H1 (cell line): ENCODE measurements at regions not wholly inside any gene's neighbourhood (a gene's known extent, or its start where the extent isn't known, plus 50 kb on each side); places are given as distances from the start of the nearest gene placed in this dataset.

Experiments
- CTCF ChIA-PET: fragments of 300-600 bp; sonication (Branson Sonifier 250); formaldehyde crosslinking; loops from one replicate; lab custom pipeline; 2021; ENCODE audit not compliant: partially characterized antibody; lab: Charles Lee
- POLR2A ChIA-PET: fragments of 300-600 bp; sonication (Branson Sonifier 250); formaldehyde crosslinking; loops from one replicate; lab custom pipeline; 2021; ENCODE audit warnings: inconsistent platforms; ENCODE audit not compliant: partially characterized antibody; lab: Charles Lee
- DNase-seq, 2 experiments: peaks; one replicate each; pipeline versions ENCODE4 v3.0.0 to v3.0.0-alpha.2; 2010 to 2022; ENCODE audit warnings: low spot score in 2 of 2, low read depth in 1 of 2, mixed read lengths in 1 of 2
- FAIRE-seq: peaks from 2 replicates; lab custom pipeline; 2011; peaks lifted over from hg19 to GRCh38; lab: Jason Lieb, UNC
- H2AFZ ChIP-seq: 2 replicates; pipeline ENCODE4 v1.8.1; 2012; ENCODE audit warnings: low read length, inconsistent platforms
- H2AK5ac ChIP-seq: 2 replicates; pipeline ENCODE4 v1.6.1; 2013; ENCODE audit warnings: low read depth, low read length
- H2BK120ac ChIP-seq: replicated peaks from 2 replicates; pipeline ENCODE3; 2013; ENCODE audit warnings: low read depth, low read length, inconsistent platforms
- H2BK12ac ChIP-seq: 2 replicates; pipeline ENCODE4 v1.6.1; 2013; ENCODE audit warnings: low read depth, low read length
- H2BK15ac ChIP-seq: 2 replicates; pipeline ENCODE4 v1.6.1; 2013; ENCODE audit warnings: low read length
- H2BK20ac ChIP-seq: 2 replicates; pipeline ENCODE4 v1.6.1; 2013; ENCODE audit warnings: low read length
- H2BK5ac ChIP-seq: 2 replicates; pipeline ENCODE4 v1.6.1; 2013; ENCODE audit warnings: low read depth, low read length
- H3K14ac ChIP-seq: 2 replicates; pipeline ENCODE4 v1.6.1; 2013; ENCODE audit warnings: inconsistent platforms; ENCODE audit not compliant: insufficient read length
- H3K18ac ChIP-seq: 2 replicates; pipeline ENCODE4 v1.6.1; 2013; ENCODE audit warnings: low read length; ENCODE audit errors: extremely low read depth
- H3K23ac ChIP-seq: 2 replicates; pipeline ENCODE4 v1.6.1; 2013; ENCODE audit warnings: inconsistent platforms; ENCODE audit not compliant: insufficient read length
- H3K23me2 ChIP-seq: 2 replicates; pipeline ENCODE4 v1.6.1; 2013; ENCODE audit warnings: low read depth, low read length
- H3K27ac ChIP-seq: 2 replicates; pipeline ENCODE4 v1.6.1; 2011; ENCODE audit warnings: low read depth, low read length, inconsistent platforms
- H3K27me3 ChIP-seq, 4 experiments: replicated peaks in 1 of 4; 1 replicate in 1 of 4; 2 replicates in 3 of 4; pipeline versions ENCODE4 v1.6.1 to v1.8.1; 2011 to 2013; ENCODE audit warnings: low read length in 3 of 4, mild to moderate bottlenecking in 3 of 4, inconsistent platforms in 2 of 4, mixed read lengths in 2 of 4, moderate library complexity in 1 of 4; ENCODE audit not compliant: control insufficient read depth in 3 of 4, insufficient read depth in 3 of 4; ENCODE audit errors: extremely low read depth in 1 of 4
- H3K36me3 ChIP-seq, 4 experiments: 2 replicates each; pipeline versions ENCODE4 v1.6.1 to v1.8.1; 2011 to 2013; ENCODE audit warnings: mild to moderate bottlenecking in 4 of 4, low read length in 3 of 4, moderate library complexity in 2 of 4, control low read depth in 1 of 4, inconsistent platforms in 1 of 4; ENCODE audit not compliant: insufficient read depth in 4 of 4, control insufficient read depth in 2 of 4
- H3K4ac ChIP-seq: replicated peaks from 2 replicates; pipeline ENCODE3; 2013; ENCODE audit warnings: low read length, low read depth, mixed read lengths, inconsistent platforms; ENCODE audit not compliant: insufficient read length
- H3K4me1 ChIP-seq, 4 experiments: replicated peaks in 1 of 4; 1 replicate in 1 of 4; 2 replicates in 3 of 4; pipeline versions ENCODE4 v1.6.1 to v1.8.1; 2011 to 2013; ENCODE audit warnings: low read length in 3 of 4, inconsistent platforms in 2 of 4, mixed read lengths in 1 of 4; ENCODE audit not compliant: insufficient read depth in 4 of 4, control insufficient read depth in 3 of 4
- H3K4me2 ChIP-seq, 2 experiments: 2 replicates each; pipeline versions ENCODE4 v1.6.1 to v1.8.1; 2011 to 2013; ENCODE audit warnings: low read depth in 2 of 2, low read length in 2 of 2, control low read depth in 1 of 2, inconsistent platforms in 1 of 2, mild to moderate bottlenecking in 1 of 2; ENCODE audit not compliant: insufficient read depth in 1 of 2
- H3K4me3 ChIP-seq, 4 experiments: fragments of 200-600, 300-600 bp in 1 of 4; sonication (generic), shearing (Covaris generic), sonication (Bioruptor Twin) in 1 of 4; 2 replicates each; pipeline versions ENCODE4 v1.5.1 to v1.8.1; 2011 to 2016; ENCODE audit warnings: low read length in 4 of 4, low read depth in 3 of 4, control low read depth in 2 of 4, inconsistent platforms in 2 of 4, mild to moderate bottlenecking in 2 of 4, mixed read lengths in 1 of 4, moderate library complexity in 1 of 4; ENCODE audit not compliant: insufficient read depth in 2 of 4; ENCODE audit errors: extremely low read depth in 1 of 4
- H3K56ac ChIP-seq: replicated peaks from 2 replicates; pipeline ENCODE3; 2013; ENCODE audit warnings: low read depth, mild to moderate bottlenecking, mixed read lengths, low read length, inconsistent platforms; ENCODE audit not compliant: insufficient read length
- H3K79me1 ChIP-seq: 2 replicates; pipeline ENCODE4 v1.6.1; 2013; ENCODE audit warnings: low read depth, low read length, control low read depth
- H3K79me2 ChIP-seq, 2 experiments: 2 replicates each; pipeline versions ENCODE4 v1.6.1 to v1.8.1; 2012 to 2013; ENCODE audit warnings: low read length in 2 of 2, mild to moderate bottlenecking in 2 of 2, inconsistent platforms in 1 of 2; ENCODE audit not compliant: insufficient read depth in 2 of 2, control insufficient read depth in 1 of 2
- H3K9ac ChIP-seq, 4 experiments: replicated peaks in 1 of 4; 1 replicate in 1 of 4; 2 replicates in 3 of 4; pipeline versions ENCODE4 v1.6.1 to v1.8.1; 2011 to 2013; ENCODE audit warnings: low read depth in 3 of 4, low read length in 3 of 4, control low read depth in 2 of 4, mild to moderate bottlenecking in 2 of 4, moderate library complexity in 2 of 4, inconsistent platforms in 1 of 4; ENCODE audit errors: extremely low read depth in 1 of 4
- H3K9me3 ChIP-seq, 2 experiments: 2 replicates each; pipeline versions ENCODE4 v1.6.1 to v1.8.1; 2012 to 2013; ENCODE audit warnings: mild to moderate bottlenecking in 2 of 2, moderate library complexity in 2 of 2, control low read depth in 1 of 2, inconsistent platforms in 1 of 2, low read depth in 1 of 2, low read length in 1 of 2, mixed read lengths in 1 of 2; ENCODE audit not compliant: insufficient read depth in 2 of 2
- H4K20me1 ChIP-seq, 2 experiments: replicated peaks in 1 of 2; 2 replicates each; pipeline versions ENCODE3 to v1.8.1; 2011 to 2013; ENCODE audit warnings: inconsistent platforms in 2 of 2, low read length in 2 of 2, mild to moderate bottlenecking in 1 of 2; ENCODE audit not compliant: insufficient read depth in 2 of 2, control insufficient read depth in 1 of 2
- H4K5ac ChIP-seq: 2 replicates; pipeline ENCODE4 v1.6.1; 2013; ENCODE audit warnings: low read length, low read depth, mixed read lengths, inconsistent platforms; ENCODE audit not compliant: insufficient read length
- H4K8ac ChIP-seq: 2 replicates; pipeline ENCODE4 v1.8.0; 2013; ENCODE audit warnings: mild to moderate bottlenecking, moderate library complexity, low read length, inconsistent platforms; ENCODE audit not compliant: insufficient read depth; ENCODE audit errors: extremely low read depth
- H4K91ac ChIP-seq: replicated peaks from 2 replicates; pipeline ENCODE3; 2013; ENCODE audit warnings: low read length, mixed read lengths, inconsistent platforms; ENCODE audit not compliant: insufficient read length
- EGR1 ChIP-seq: IDR thresholded peaks from 2 replicates; pipeline ENCODE4 v1.6.1; 2011; ENCODE audit warnings: low read depth, low read length, borderline replicate concordance
- WGBS, 2 experiments: shearing (Covaris generic) in 1 of 2; methylation state at CpG; one replicate each; pipeline versions ENCODE4 v1.1.6 to v1.1.7; 2013 to 2015; ENCODE audit warnings: low lambda C conversion rate in 2 of 2, mixed read lengths in 2 of 2, inconsistent platforms in 1 of 2, low coverage in 1 of 2, missing lambda C conversion rate in 1 of 2; ENCODE audit not compliant: insufficient replicate concordance in 2 of 2, insufficient coverage in 1 of 2, insufficient read length in 1 of 2; ENCODE audit errors: extremely low coverage in 1 of 2, missing lambda C conversion rate in 1 of 2; 5-methylcytosine and 5-hydroxymethylcytosine counted together

DNA sequence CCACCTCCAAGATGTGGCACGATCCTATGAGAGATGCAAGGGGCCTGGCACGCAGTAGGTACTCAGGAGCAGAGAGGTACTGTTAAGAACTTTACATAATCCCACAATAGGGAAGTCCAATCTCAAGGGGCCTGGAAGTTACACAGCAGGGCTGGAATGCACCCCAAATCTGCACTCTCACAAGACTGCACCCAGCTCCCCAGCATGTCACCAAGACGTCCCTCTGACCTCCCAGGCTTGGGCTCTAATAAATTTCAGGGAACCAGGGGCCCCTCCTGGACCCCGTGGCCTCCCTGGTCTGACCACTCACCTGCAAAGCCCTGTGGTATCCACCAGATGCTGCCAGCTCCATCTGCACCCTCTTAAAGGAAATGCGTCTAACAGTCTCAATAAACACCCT, 94.9 kb downstream of the OAT start:
- Histone ChIP-seq H4K20me1 (no peaks in the 10 kb centered on the region), H3K14ac (no peak overlapping the region), H3K4ac (no peak overlapping the region), H3K4me3 (no peak overlapping the region), H4K91ac (no peak overlapping the region), H3K9ac (no peak overlapping the region), H3K9me3 (no peaks in the 10 kb centered on the region), H2BK15ac (no peak overlapping the region), H2BK20ac (no peak overlapping the region), H3K79me2 (no peaks in the 10 kb centered on the region), H4K8ac (no peak overlapping the region), H3K36me3 (no peaks in the 10 kb centered on the region), H2AK5ac (no peak overlapping the region), H3K18ac (no peak overlapping the region), H2BK120ac (no peak overlapping the region), H3K27me3 (no peaks in the 10 kb centered on the region; a peak in 1 of 7 replicates), H3K23me2 (no peaks in the 10 kb centered on the region), H4K5ac (no peak overlapping the region), H2BK12ac (no peak overlapping the region), H3K79me1 (no peaks in the 10 kb centered on the region), H3K56ac (no peak overlapping the region), H2BK5ac (no peak overlapping the region), H3K23ac (no peak overlapping the region), H2AFZ (no peak overlapping the region), H3K4me2 (no peak overlapping the region), H3K27ac (no peak overlapping the region), H3K4me1 (peaks cover 0 to 3% (median 0%) of the 10 kb centered on the region in 4 experiments; a peak in 2 of 7 replicates)
- ChIA-PET CTCF (interaction anchor here (0.6 kb wide), 1 partner anchor 65 kb away, joined by 3 read pairs; no protein-coding TSS in a partner anchor), POLR2A (no interaction called here)
- TF ChIP-seq EGR1, result no peak
- no peak for FAIRE-seq
- WGBS, 2 experiments, result 87% methylated on average over 5 of the region's 5 CpGs; no CpG with 5 or more reads in 1 of the 2 experiments
- DNase-seq, result no peak
